GM12874 (cell line): ENCODE measurements at regions not wholly inside any gene's neighbourhood (a gene's known extent, or its start where the extent isn't known, plus 50 kb on each side); places are given as distances from the start of the nearest gene placed in this dataset.

Experiments used
- TF ChIP-seq, protein P1 (sequence below): IDR thresholded peaks from 2 replicates; pipeline ENCODE4 v1.5.1; 2011; ENCODE audit warnings: low read depth, mild to moderate bottlenecking, control low read depth, low read length, moderate library complexity; ENCODE audit not compliant: insufficient read depth

DNA sequence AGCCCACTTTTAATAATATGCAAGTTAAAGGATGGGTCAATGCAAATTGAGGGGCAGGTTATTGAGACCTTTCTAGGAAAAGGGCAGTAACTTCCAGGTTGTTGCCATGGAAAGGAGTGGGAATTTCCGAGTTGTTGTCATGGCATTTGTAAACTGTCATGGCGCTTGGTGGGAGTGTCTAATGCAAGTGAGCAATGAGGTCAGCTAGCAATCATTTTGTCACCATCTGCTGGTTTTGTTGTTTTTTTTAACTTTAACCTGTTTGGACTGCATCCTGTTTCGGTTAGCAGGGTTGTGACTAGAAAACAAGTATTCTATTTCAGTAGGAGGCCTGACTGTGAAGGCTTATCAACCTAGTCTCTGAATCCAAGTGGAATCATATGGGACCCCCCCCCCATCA, 85.8 kb upstream of the TSPAN11 start:
- TF ChIP-seq, protein P1, sequence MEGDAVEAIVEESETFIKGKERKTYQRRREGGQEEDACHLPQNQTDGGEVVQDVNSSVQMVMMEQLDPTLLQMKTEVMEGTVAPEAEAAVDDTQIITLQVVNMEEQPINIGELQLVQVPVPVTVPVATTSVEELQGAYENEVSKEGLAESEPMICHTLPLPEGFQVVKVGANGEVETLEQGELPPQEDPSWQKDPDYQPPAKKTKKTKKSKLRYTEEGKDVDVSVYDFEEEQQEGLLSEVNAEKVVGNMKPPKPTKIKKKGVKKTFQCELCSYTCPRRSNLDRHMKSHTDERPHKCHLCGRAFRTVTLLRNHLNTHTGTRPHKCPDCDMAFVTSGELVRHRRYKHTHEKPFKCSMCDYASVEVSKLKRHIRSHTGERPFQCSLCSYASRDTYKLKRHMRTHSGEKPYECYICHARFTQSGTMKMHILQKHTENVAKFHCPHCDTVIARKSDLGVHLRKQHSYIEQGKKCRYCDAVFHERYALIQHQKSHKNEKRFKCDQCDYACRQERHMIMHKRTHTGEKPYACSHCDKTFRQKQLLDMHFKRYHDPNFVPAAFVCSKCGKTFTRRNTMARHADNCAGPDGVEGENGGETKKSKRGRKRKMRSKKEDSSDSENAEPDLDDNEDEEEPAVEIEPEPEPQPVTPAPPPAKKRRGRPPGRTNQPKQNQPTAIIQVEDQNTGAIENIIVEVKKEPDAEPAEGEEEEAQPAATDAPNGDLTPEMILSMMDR, result no peak

DNA sequence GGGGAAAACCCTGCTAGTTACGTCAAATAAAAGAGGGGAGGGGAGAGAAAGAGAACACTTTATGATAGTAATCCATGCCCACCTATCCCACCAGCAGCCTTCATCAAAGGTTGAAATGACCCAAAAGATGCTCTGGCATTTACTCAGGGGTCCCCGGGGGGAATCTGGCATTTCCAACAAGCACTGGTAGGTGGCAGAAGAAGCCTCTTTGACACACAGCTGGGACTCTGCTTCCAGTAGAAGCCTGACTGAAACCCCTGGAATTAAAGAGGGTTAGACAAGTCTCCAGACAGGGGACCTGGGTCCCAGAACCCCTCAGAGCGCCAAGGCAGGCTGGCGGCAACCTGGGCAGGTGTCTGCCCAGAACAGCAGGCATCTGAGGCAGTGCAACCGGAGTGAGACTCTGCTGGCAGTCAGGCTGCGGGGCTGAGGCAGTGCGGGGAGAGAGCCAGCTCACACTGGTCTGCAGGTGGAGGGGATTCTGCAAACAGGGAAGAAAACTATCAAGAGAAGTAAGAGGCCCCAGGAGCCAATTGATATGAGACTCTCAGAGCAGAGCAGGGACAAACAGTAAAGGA, 85.0 kb upstream of the CAPRIN2 start:
- TF ChIP-seq, protein P1, result no peak

DNA sequence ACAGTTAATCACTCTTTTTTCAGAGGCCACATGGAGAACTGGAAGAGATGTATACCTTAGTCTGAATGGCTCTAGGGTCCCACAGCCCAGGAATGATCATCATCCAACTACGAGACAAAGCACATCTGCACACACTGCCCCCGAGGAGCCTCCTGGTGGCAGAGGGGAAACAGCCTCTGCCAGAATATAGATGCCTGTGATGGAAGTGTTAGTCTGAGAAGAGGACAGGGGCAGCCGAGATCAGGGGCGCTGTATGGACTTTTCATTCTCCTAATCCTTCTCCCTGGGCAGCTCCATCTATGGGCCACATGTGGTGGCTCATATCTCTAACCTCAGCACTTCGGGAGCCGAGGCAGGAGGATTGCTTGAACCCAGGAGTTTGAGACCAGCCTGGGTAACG, 82.8 kb upstream of the CAPRIN2 start:
- TF ChIP-seq, protein P1, result no peak

DNA sequence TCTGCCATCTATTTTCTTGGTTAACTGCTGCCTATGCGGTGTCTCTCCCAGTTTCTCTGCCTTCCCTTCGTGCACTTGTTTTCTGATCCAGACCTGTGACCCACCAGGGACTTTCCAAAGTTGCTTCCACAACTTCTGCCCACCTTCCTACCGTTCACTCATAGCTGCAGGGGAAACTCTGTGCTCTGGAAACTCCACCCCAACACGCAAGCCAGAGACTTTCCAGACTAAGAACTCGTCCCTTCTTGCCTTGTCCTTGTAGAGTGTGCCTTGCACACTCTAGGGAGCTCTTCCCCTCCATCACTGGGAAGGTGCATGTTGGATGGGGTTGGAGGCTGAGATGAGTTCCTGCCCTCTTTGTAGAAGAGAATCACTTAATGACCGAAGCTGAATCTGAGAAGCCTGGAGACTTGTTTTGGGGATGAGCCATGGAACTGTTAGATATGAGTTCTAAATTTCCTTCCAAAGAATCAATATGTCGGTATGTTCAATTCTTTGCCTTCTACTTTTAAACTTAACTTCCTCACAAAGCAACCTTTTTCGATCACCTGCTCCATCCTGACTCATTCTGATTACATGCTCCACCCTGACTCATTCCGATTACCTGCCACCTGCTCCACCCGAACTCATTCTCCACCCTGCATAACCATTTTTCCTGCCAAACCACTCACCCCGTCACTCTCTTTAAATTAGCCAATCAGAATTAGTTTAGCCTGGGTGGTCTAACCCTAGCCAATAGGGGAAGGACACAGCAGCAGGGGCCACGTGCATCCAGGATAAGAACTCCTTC, 82.1 kb upstream of the CAPRIN2 start:
- TF ChIP-seq, protein P1, result no peak

DNA sequence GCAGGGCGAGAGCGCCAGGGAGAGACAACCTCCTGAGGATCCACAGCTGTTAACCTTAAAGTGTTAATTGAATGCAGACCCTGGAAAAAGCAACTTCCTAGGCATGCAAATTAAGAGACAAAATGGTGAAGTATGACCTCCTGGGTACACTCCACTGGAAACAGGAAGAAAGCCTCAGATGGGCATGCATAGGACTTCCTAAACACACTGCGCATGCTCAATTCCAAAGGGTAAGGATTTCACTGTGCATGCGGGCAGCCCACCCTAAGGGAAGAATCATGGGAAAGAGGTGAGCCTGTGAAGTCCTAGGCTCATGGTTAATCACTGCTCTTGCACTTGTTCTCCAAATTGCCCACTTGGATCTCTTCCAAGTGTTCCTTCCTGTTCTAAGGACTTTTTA, 80.5 kb upstream of the CAPRIN2 start:
- TF ChIP-seq, protein P1, result no peak

DNA sequence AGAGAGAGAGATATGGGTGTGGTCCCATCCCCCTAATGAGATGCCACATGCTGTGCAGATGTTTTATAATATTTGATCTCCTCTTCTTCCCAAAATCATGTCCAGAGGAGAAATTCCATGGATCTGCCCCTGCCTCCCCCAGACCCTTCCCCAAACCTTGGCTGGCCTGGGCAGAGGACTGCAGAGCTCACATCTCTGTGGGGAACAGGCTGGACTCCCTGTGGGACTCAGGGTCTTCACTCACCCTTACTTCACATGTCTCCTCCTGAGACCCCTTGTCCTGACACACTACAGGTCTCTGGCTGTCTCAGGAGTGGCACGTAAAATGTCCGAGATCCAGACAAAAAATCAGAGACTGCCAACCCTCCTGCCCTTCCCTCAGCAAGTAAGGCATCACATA, 76.0 kb upstream of the CAPRIN2 start:
- TF ChIP-seq, protein P1, result no peak

DNA sequence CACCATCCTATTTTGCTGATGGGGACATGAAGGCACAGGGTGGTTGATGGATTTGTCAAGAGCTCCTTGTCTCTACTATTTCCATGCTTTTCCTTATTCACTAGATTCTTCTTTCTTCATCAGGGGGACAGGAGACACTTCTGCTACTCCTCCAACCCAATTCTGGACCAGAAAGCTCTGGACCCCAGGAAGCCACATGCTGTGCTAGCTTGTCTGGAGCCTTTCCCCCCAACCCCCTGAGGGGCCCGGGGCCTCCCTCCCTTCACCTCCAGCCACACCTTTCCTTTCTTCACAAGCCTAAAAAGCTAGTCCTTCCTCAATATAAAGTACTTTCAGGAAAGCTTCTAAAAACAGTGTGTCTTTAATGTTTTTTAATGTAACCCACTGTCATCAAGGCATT, 75.1 kb upstream of the CAPRIN2 start:
- TF ChIP-seq, protein P1, result no peak
